TTC549 (cell line): ENCODE measurements at regions not wholly inside any gene's neighbourhood (a gene's known extent, or its start where the extent isn't known, plus 50 kb on each side); places are given as distances from the start of the nearest gene placed in this dataset.
A peak's percentile ranks its signal among the peaks of the same experiment; 100 is the strongest.

Experiments used
- FAIRE-seq: peaks from 2 replicates; lab custom pipeline; 2012; peaks lifted over from hg19 to GRCh38; lab: Jason Lieb, UNC

DNA sequence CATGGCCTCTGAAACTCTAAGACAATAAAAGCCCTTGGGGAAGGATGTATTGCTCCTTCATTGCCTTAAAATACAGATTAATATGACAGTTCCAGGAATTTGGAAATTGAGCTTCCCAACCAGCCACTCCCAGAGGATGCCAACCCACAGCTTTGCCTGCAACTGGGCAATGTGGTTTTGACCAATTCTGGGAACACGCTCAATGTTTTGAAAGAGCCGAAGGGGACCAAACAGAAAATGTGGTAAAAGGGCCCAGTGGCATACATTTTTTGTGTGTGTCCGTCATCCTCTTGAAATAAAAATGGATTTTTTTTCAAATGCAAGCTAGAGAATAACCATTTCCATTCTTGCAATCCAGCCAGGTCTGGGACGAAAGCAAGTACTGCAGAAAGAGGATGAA is 88.3 kb upstream of the PLEKHG7 start:
- FAIRE-seq, result no peak

DNA sequence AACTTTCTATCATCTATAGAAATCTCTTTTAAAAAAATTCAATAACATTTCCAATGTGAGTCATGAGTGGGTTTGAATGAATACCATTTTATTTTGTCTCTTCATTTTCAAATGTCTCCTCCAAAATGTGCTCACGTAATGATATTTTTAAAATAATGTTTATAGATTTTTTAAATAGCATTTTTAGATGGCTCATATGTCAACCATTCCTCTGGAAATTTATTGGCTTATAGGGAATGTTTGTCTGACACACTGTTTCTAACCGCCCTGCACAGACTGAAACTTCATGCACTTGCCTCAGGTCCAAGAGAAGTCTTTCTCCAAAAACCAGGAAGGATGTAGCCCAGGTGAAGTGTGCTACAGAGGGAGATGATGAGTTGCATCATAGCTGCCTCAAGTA is 88.8 kb upstream of the PLEKHG7 start:
- FAIRE-seq, result no peak

DNA sequence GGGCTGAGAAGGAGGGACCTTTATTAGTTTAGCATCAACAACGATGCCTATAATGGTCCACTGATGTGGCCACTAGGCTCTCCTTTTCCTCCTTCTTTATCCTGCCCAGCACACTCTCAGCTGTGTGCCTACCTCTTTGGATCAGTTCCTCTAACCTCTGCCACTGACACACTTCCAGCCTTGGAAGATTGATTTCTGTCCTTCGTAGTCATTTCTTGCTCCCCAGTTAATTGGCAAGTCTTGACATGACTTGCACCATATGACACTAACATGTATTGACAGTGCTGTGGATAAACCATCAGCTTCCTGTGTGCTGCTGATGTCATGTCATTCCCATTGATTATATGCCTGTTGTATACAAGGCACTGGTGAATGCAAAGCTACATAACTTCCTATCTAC is 90.2 kb upstream of the PLEKHG7 start:
- FAIRE-seq, result no peak

DNA sequence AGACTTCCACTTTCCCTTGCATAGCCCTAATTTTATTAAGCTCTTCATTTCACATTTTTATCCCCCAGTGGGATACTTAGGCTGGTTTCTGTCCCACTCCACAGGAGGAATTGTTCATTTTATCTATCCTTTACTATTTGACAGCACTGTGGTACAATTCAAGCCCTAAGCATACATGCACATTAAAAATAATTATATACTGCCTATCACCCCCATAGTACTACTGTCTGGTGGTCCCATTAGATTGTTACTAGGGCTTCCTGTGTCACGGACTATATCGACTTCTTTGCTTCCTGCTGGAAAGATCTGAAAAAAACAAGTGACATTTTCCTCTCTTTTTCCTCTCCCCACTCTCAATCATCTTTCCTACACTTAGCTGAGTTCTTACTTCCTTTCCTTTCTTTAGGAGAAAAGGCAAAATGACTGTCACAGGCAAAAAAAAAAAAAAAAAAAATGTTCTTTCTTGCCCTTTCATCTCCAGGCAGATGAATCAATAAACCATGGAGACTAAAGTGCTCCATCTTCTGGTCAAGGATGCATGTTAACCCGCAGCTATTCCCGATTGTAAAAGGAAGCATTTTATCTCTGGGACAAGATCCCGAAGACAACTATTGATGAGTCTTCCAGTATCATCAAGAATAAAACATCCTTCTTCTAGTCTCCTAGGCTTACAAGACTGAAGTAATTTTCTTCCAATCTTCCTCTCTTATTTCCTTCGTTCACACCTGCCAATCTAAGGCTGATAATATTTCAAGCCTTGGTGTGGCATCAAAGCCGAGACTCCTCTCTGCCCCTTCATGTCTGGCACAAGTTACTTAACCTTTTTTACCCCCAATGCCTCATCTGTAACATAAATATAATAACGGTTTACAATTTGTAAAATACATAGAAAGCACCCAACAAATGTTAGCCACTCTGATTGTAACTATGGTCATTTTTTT is 94.4 kb upstream of the PLEKHG7 start:
- FAIRE-seq, result peak; percentile 84

DNA sequence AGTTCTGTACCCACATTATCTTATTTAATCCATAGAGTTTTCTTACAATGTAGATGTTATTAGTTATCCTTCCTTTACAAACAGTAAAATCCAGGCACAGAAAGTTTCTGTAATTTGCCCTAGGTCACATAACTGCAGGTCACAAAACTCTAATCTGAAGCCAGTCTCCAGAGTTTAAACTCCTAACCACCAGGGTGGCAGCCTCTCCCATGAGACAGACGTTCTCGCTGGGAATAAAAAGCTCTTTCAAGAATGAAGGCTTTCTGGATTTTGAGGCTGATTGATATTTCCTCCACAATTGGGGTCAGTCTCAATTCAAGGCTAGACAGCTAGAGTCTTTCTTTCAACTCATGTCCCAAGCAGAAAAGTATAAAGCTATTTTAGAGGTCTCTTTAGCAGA is 95.8 kb upstream of the PLEKHG7 start:
- FAIRE-seq, result no peak

DNA sequence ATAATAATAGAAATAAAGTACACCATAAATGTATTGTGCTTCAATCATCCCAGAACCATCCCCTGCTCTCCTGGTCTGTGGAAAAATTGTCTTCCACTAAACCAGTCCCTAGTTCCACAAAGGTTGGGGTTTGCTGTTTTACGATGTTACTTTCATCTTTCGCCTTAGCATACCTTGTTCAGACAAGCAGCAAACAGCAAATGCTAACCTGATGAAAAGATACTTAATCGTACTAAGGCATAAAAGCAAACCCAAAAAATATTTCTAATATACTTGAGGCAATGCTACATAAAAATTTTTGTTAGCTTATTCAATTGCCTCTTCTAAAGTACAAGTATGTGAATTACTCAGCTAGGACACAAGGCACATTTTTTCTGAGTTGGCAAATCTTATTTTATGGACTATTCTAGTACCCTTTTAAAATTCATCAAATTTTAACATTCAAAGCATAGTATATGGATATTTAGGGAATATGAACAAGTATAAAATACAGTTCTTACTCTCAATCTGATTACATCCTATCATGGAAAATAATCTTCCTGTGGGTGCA is 97.1 kb upstream of the PLEKHG7 start:
- no peak for FAIRE-seq

DNA sequence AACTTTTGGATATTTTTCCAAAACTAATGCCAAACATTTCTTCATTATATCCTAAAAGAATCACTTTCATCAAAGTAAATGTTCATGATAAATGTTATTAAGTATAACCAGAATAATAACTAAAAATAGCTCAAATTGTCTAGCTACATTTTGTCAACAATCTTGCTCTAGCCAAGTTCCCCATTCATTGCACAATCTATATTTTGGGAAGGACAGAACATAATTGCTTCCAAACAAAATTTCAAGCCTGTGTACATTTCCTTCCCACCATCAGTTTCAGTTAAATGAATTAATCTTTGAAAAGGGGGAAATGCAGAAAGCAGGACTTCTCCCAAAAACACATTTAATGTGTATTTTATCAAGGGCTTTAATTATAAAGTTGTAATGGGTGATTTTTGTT is 98.0 kb upstream of the PLEKHG7 start:
- FAIRE-seq, result no peak

DNA sequence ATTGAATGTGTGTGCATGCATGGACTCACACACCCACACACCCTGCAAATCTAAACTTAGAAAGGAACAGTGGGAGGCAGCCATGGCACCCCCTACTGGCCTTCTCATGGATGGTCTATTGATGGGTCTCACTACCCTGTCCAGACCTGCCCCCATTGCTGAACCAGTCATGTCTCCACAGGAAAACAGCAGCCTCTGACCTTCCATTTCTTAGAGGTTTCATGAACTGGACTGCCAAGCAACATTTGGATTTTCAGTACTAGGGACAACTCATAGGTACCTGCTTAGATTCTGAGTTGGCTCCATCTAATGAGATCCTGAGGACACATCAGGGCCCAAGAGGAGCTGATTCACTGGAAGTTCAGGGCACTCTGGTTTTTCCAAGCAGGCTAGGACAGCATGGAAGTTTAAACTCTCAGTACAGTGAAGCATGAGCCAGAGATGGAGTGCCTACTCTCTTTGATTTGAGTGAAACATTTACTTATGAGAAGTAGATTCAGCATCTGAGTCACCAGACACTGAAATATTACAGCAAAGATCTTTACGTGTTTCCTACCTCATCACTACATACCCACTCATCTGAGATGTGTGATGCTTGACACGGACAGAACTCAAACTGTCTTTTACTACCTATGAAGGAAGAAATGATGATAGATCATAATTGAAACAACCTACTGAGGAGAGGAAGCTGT is 98.9 kb upstream of the PLEKHG7 start:
- no peak for FAIRE-seq

DNA sequence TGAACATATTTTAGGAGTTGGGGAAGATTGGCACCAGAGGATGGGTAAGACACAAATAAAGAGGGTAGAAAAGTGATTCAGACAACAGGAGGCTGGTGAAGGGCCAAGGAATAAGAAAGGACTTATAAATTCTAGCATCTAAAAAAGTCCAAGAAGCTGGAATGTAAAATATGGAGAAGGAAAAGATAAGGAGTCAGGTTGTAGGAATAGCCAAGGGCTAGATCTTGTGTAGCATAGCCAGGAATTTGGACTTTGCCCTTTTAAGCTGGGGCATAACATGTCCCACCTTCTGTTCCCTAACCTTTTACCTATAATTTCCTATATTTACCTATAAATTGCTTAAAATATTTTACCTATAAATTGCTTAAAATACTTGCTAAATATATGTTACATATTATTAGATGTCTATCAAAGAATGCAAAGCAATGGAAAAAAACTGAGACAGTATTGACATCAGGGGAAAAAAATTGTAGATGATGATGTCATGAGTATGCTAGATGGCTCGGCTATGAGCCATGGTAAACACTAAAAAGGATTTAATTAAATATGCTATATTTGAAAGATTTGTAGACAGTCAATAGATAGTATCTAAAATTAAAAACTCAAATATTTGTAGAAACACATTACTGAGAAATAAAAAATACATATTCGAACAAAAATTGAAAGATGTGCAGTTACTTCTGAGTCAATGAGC is 99.7 kb upstream of the PLEKHG7 start:
- FAIRE-seq, result no peak

DNA sequence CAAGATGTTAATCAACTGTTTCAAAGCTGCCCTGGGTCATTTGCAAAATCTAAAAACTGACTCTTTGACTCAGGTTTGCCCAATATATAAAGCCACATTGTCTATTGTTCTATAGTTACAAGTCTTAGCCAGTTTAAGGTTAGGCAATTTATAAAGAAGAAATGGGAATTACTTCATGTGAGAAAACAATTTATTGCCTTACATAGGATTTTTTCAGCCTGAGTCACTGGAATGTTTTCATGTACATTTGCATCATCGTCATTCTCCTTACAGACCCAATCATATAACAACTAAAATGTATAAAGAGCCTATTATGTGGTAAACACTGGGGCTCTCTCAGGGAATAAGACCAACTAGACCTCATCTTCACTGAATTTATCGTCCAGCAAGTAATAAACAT is 100.3 kb upstream of the PLEKHG7 start:
- no peak for FAIRE-seq

DNA sequence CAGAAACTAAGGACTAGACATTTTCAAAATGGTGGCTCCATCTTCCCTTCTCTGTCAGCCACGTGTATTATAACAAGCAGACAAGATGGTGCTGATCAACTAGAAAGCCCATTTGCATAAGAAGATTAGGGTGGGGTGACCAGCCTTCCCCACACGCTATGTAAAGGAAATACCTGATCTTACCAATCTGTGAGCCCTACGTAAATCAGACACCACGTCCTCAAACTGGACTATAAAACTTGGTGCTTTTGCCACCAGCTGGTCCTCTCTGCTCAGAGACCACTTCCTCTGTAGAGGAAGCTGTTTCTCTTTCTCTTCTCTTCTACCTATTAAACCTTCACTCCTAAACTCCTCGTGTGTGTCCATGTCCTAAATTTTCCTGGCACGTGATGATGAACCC is 101.1 kb upstream of the PLEKHG7 start:
- no peak for FAIRE-seq

DNA sequence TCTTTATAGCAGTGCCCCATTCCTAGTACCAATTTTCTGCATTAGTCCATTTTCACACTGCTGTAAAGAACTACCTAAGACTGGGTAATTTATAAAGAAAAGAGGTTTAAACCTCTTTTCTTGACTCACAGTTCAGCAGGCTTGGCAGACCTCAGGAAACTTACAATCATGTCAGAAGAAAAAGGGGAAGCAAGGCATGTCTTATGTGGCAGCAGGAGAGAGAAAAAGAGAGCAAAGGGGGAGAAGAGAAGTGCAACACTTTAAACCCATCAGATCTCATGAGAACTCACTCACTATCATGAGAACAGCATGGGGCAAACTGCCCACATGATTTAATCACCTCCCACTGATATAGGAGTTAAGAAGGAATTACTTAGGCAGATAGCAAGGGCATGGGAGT is 101.6 kb upstream of the PLEKHG7 start:
- FAIRE-seq, result no peak

DNA sequence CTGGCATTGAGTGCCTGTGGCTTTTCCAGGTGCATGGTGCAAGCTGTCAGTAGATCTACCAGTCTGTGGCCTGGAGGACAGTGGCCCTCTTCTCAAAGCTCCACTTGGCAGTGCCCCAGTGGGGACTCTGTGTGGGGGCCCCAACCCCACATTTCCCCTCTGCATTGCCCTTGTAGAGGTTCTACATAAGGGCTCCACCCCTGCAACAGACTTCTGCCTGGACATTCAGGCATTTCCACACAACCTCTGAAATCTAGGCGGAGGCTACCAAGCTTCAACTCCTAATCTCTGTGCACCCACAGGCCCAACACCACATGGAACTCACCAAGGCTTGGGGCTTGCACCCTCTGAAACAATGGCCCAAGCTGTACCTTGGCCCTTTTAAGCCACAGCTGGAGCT is 102.7 kb upstream of the PLEKHG7 start:
- no peak for FAIRE-seq

DNA sequence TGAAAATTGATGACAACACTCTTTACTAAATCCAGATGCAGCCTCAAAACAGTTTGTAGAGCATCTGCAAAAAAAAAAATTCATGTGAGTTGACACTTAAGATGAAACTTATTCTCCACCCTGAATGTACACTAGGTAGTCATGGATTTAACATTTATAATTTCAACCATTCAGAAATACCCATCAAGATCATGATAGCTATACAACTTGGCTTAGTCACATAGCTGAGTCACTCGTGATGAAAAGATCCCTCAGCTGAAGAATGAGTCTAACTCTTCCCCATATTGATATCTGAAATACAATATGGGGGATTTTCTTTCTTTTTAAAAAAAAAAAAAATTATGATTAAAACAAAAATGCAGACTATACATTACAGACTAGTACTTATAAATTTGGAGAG is 104.8 kb upstream of the PLEKHG7 start:
- no peak for FAIRE-seq

DNA sequence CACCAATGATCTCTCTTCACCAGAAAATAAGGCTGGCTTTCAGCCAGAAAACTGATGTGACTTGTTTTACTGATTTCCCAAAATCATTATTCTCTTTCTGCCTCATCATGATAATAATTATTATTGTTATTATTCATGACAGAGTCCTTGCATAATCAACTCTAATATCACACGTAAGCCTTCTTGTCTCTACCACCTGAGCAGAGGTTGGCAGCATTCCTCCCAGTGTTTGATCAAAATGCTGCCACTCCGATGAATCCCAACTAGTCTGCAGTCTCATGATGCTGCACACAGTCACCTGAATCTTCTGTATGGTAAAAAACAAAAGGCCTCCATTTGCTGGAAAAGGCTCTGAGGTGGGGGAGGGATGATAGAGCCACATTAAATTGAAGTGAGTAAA is 105.7 kb upstream of the PLEKHG7 start:
- FAIRE-seq, result no peak

DNA sequence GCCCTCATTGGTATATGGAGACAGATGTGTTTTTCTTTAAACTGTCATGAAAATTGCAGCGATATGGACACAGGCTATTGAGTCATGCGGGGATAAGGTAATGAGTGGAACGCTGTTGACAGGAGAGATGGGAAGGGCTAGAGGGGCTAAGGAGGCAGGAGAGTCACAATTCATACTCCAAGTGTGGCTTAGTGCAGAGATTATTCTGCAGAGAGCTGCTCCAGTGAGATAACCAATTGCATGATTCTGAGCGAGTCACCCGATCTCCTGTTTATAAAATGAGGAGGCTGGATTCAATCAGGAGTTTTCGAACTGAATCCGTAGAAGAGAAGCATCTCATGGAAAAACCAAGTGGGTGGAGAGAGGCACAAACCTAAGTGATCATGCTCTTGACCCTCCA is 106.4 kb upstream of the PLEKHG7 start:
- FAIRE-seq, result no peak

DNA sequence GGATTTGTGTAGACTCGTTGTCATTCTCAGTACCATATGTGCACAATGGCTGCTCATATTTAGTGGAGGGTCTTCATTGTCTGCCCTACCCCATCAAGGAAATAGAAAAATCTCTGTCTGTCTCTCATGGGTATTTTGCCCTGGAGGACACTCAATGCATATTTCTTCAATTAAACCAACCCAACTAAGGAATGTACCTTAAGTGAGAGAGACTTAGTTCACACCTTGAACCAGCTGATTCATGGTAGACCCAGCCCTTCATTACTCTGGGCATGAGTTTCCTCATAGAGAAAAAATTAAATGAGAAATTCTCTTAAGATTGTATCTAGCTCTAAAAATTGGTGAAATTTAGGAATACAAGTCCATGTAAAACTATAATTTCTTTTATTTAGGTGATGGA is 107.1 kb upstream of the PLEKHG7 start:
- no peak for FAIRE-seq

DNA sequence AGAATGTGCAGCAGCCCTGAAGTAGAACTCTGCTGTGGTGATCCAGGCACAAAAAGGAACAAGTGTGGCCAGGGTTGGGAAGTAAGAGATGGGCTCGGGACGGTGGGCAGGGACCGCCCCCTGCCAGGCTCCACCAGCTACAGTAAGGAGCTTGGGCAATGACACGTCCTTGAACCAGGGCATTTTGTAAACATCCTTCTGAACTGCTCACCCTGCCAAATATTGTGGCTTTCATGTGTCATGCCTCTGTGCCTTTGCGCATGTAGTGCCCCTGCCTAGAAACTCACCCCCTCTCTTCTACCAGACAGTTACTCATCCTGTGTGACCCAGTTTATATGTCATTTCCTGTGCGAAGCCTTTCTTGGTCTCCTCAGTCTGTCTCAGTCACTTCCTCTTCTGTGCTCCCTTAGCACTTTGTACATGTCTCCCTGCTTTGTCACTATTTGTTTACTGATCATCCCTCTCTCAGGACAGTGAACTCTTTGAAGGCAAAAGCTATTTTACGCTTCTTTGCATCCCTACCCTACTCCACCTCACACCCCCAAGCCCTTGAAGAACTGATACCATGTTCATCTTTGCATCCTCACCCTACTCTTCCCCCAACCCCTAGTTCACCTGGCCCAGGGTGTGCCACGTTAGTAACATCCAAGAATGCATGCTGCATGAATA is 108.9 kb upstream of the PLEKHG7 start:
- FAIRE-seq, result no peak

DNA sequence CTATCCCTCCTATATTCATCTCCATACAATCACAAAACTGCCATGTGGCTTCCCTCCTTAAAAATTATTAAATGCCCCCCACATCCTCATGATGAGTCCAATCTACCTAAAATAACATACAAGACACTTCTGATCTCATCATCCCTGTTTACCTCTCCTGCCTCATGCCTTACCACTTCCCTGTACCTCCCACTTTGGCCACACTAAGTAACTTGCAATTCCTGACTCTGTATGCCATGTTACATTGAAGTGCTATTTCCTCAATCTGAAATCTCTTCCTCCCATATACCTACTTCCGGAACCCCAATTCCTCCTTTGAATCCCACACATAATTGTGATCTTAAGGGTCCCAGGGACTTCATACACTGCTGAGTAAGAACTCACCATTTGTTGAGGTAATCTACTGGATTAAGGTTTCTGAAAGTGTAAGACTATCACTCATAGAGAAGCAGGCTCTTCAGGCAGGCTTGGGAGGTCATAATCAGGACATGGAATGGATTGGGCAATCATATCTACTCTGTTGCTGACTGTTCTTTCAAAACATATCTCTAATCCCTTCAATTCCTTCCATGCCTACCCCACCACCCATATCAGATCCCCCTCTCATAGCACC is 117.6 kb upstream of the PLEKHG7 start:
- no peak for FAIRE-seq

DNA sequence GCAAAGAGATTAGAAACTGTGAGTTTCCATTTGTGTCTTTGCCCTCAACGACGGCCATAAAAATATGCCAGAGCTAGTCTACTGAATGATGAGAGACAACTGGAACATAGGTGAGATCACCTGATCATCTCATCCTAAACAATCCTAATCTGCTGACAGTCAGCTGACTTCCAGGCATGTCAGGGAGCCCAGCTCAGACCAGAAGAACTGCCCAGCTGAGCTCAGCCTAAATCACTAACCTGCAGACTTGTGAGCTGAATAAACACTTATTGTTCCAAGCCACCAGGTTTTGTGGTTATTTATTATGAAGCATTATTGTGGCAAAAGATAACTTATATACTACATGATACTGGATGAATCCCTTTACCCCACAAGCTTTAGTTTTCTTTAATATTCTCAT is 118.9 kb upstream of the PLEKHG7 start:
- FAIRE-seq, result no peak

DNA sequence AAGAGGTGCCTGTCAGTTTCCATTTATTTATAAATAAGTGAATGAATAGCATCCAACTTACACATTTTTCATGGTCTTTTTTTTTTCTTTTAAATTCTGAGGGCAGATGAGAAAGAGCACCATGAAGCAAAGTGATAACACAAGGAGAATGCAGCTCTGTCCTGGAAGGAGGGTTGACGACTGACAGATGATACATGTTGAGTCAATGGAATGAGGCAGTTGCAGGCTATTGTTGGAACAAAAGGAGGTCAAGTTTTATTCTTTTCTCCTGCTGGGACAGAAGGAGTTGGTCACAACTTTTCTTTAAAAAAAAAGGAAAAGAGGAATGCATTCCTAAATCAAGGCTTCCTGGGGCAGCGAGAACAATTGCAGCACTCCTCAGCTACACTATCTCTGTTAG is 119.9 kb upstream of the PLEKHG7 start:
- no peak for FAIRE-seq

DNA sequence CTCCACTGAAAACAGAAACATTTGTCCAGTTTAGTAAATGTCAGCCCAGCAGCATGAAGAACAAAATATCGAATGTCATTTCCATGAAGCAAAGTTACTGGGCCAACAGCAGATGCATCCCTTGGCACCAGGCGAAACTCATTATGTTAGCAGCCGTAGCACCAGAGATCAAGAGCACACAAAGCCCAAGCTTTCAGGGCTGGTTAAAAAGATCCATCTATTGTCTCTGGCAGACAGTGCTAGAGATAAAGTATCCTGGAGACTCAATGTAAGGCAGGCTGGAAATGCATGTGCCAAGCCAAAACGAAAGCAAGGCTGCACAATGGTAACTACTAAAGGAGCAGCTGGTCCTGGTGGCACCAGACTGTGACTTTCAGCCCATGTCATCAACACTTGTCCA is 120.3 kb upstream of the PLEKHG7 start:
- no peak for FAIRE-seq
